ENCODE measurements at regions not wholly inside any gene's neighbourhood (a gene's known extent, or its start where the extent isn't known, plus 50 kb on each side); places are given as distances from the start of the nearest gene placed in this dataset.

GRCh38 chr1:192461684-192462083 is 113.9 kb upstream of the RGS1 start:
- no peak for DNase-seq (ENCODE audit: low spot score)

More at GRCh38 chr1:192461684-192462083, 113.9 kb upstream of the RGS1 start:
- ChIA-PET CTCF (no interaction called here), POLR2A (no interaction called here)
- Mint-ChIP-seq H3K27ac (no peak overlapping the region), H3K36me3 (no peaks in the 10 kb centered on the region), H3K4me1 (peaks cover 6% of the 10 kb centered on the region; the same call in 1 of the 2 replicates), H3K27me3 (ENCODE audit: low read depth) (no peaks in the 10 kb centered on the region), H3K9me3 (no peaks in the 10 kb centered on the region), H3K4me3 (no peak overlapping the region)
- TF ChIP-seq TCF7 (CRISPR knock-in tag; IDR thresholded peaks at IDR 0.05; ENCODE audit: low read depth) (no peak), ZNF121 (CRISPR knock-in tag; IDR thresholded peaks at IDR 0.05) (no peak), STAT6 (CRISPR knock-in tag; conservative IDR thresholded peaks at IDR 0.05; ENCODE audit: low read depth) (no peak), ZNF138 (CRISPR knock-in tag; conservative IDR thresholded peaks at IDR 0.05) (no peak), ZNF532 (CRISPR knock-in tag; IDR thresholded peaks at IDR 0.05; ENCODE audit: borderline replicate concordance) (no peak), RELA (CRISPR knock-in tag; IDR thresholded peaks at IDR 0.05; ENCODE audit: borderline replicate concordance) (no peak), FOXJ3 (CRISPR knock-in tag; IDR thresholded peaks at IDR 0.05; ENCODE audit: borderline replicate concordance) (no peak), CREM (CRISPR knock-in tag; IDR thresholded peaks at IDR 0.05) (no peak), ESRRA (CRISPR knock-in tag; IDR thresholded peaks at IDR 0.05; ENCODE audit: borderline replicate concordance) (no peak), SMAD3 (CRISPR knock-in tag; IDR thresholded peaks at IDR 0.05; ENCODE audit: borderline replicate concordance) (no peak), GRHL2 (CRISPR knock-in tag; IDR thresholded peaks at IDR 0.05; ENCODE audit: insufficient replicate concordance, severe bottlenecking) (no peak), IRF1 (CRISPR knock-in tag; IDR thresholded peaks at IDR 0.05) (no peak), RORB (CRISPR knock-in tag; IDR thresholded peaks at IDR 0.05) (no peak), NR1H2 (CRISPR knock-in tag; IDR thresholded peaks at IDR 0.05) (no peak), TEAD4 (CRISPR knock-in tag; IDR thresholded peaks at IDR 0.05) (no peak), ZNF423 (CRISPR knock-in tag; IDR thresholded peaks at IDR 0.05) (no peak), PRRX2 (CRISPR knock-in tag; IDR thresholded peaks at IDR 0.05) (no peak), E2F1 (CRISPR knock-in tag; IDR thresholded peaks at IDR 0.05) (no peak)
- no peak for ATAC-seq

All from WTC11 (cell line).